Common myeloid progenitor, CD34-positive (primary cell): ENCODE measurements at regions not wholly inside any gene's neighbourhood (a gene's known extent, or its start where the extent isn't known, plus 50 kb on each side); places are given as distances from the start of the nearest gene placed in this dataset.

Experiments used
- CTCF ChIA-PET: fragments of 350-600 bp; sonication (Branson Sonifier 250); formaldehyde crosslinking; loops from one replicate; lab custom pipeline; 2021; ENCODE audit warnings: antibody characterized with exemption; lab: Charles Lee
- POLR2A ChIA-PET: fragments of 350-600 bp; sonication (Branson Sonifier 250); formaldehyde crosslinking; loops from one replicate; lab custom pipeline; 2021; ENCODE audit warnings: antibody characterized with exemption; lab: Charles Lee
- DNase-seq, 3 donors: peaks; one replicate each; pipeline versions ENCODE4 v3.0.0 to v3.0.0-alpha.2; 2013
- H3K27ac ChIP-seq, 2 experiments: 1 replicate in 1 of 2; 2 replicates in 1 of 2; pipeline ENCODE4 v1.7.0; 2013; ENCODE audit warnings: inconsistent platforms in 2 of 2, low read length in 2 of 2, mild to moderate bottlenecking in 2 of 2, low read depth in 1 of 2, moderate library complexity in 1 of 2; ENCODE audit not compliant: severe bottlenecking in 2 of 2, insufficient read depth in 1 of 2, poor library complexity in 1 of 2
- H3K27me3 ChIP-seq, 5 experiments: replicated peaks in 2 of 5; 1 replicate in 3 of 5; 2 replicates in 2 of 5; pipeline versions ENCODE4 v1.6.1 to v1.7.0; 2013; ENCODE audit warnings: low read length in 4 of 5, mild to moderate bottlenecking in 2 of 5, moderate library complexity in 2 of 5, inconsistent platforms in 1 of 5; ENCODE audit not compliant: insufficient read depth in 5 of 5, control insufficient read depth in 4 of 5
- H3K36me3 ChIP-seq, 4 experiments: 1 replicate in 2 of 4; 2 replicates in 2 of 4; pipeline versions ENCODE4 v1.6.1 to v1.7.0; 2013; ENCODE audit warnings: low read length in 3 of 4, control low read depth in 1 of 4, mild to moderate bottlenecking in 1 of 4; ENCODE audit not compliant: control insufficient read depth in 4 of 4, insufficient read depth in 4 of 4
- H3K4me1 ChIP-seq, 4 experiments: 1 replicate in 3 of 4; 2 replicates in 1 of 4; pipeline versions ENCODE4 v1.6.1 to v1.7.1; 2013; ENCODE audit warnings: low read length in 3 of 4, mild to moderate bottlenecking in 3 of 4, control low read depth in 1 of 4, inconsistent platforms in 1 of 4, moderate library complexity in 1 of 4; ENCODE audit not compliant: control insufficient read depth in 4 of 4, insufficient read depth in 4 of 4; ENCODE audit errors: control extremely low read depth in 1 of 4
- H3K4me3 ChIP-seq, 7 experiments: 1 replicate in 4 of 7; 2 replicates in 3 of 7; pipeline versions ENCODE4 v1.5.1 to v1.7.0; 2013; ENCODE audit warnings: mild to moderate bottlenecking in 7 of 7, low read length in 6 of 7, moderate library complexity in 6 of 7, inconsistent platforms in 2 of 7, low read depth in 2 of 7, control low read depth in 1 of 7; ENCODE audit not compliant: insufficient read depth in 4 of 7, control insufficient read depth in 1 of 7; ENCODE audit errors: extremely low read depth in 1 of 7
- H3K9me3 ChIP-seq, 5 experiments: 1 replicate in 4 of 5; 2 replicates in 1 of 5; pipeline versions ENCODE4 v1.6.1 to v1.7.1; 2013; ENCODE audit warnings: low read length in 4 of 5, mild to moderate bottlenecking in 2 of 5, inconsistent platforms in 1 of 5, low read depth in 1 of 5, moderate library complexity in 1 of 5; ENCODE audit not compliant: control insufficient read depth in 4 of 5, insufficient read depth in 2 of 5; ENCODE audit errors: control extremely low read depth in 1 of 5
- WGBS: methylation state at CpG from one replicate; pipeline ENCODE4 v1.1.5; 2013; ENCODE audit not compliant: insufficient coverage; 5-methylcytosine and 5-hydroxymethylcytosine counted together

DNA sequence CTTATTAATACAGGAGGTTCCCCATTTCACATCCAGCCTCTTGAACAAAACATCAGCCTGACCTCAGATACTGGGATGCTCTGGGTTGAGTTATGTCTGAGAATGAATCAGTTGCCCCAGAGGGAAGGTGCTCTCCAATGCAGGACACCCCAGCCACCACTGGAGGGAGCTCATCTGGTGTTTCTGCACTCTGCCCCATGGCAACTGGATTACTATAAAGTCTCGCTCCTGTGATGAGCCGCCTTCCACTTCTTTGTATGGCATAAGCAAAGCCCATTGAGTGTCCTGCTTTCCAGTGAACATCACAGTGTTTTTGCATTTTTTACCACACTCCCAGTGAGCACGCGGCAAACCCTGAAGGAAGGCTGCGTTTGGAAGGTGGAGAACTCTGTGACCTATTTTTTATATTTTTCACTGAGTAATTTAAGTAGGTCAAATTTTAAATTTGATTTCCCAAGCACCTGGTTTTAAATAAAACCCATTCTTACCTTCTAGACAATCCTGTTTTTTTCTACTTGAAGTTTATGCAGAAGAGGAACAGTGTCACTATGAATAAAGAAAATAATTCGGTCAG is 176.9 kb upstream of the WWC1 start:
- WGBS = 92% methylated on average over 2 of the region's 6 CpGs
- no peaks in the 10 kb centered on the region for H3K9me3 ChIP-seq
- ChIA-PET POLR2A (no interaction called here), CTCF (interaction anchor here (0.6 to 2.3 kb wide), 6 partner anchors 9 to 102 kb away, joined by 3 to 6 read pairs (median 4); no protein-coding TSS in a partner anchor)
- DNase-seq = peak; percentile 23 to 65 (median 63)
- no peak overlapping the region for H3K4me3 ChIP-seq
- no peaks in the 10 kb centered on the region for H3K27me3 ChIP-seq
- H3K4me1 ChIP-seq = peaks cover 0 to 9% (median 9%) of the 10 kb centered on the region in 4 experiments
- no peak overlapping the region for H3K27ac ChIP-seq
- no peaks in the 10 kb centered on the region for H3K36me3 ChIP-seq

DNA sequence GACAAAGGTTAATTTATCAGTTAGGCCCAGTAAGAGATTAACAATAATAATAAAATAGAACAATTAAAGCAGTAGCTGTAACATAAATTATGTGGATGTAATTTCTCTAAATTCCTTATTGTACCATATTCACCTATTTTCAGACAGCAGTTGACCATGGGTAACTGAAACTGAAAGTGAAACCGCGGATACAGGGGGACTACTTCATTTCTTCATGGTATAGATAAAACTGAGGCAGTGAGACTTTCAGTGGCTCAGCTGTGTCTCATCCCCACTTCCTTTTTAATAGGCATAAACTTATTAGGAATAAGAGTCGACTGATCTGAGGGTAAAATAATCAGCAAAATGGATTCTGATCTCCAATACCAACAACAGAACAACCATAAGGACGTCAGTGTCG is 174.0 kb upstream of the WWC1 start:
- Histone ChIP-seq H3K36me3 (no peaks in the 10 kb centered on the region), H3K27ac (no peak overlapping the region), H3K4me3 (no peak overlapping the region), H3K9me3 (no peaks in the 10 kb centered on the region), H3K4me1 (no peaks in the 10 kb centered on the region), H3K27me3 (no peaks in the 10 kb centered on the region)
- POLR2A ChIA-PET = no interaction called here
- WGBS = 98% methylated on average over 4 of the region's 5 CpGs
- CTCF ChIA-PET = interaction anchor here (1.2 kb wide), 1 partner anchor 8 kb away, joined by 3 read pairs; no protein-coding TSS in a partner anchor
- peak; percentile 3 to 44 (median 32) for DNase-seq

DNA sequence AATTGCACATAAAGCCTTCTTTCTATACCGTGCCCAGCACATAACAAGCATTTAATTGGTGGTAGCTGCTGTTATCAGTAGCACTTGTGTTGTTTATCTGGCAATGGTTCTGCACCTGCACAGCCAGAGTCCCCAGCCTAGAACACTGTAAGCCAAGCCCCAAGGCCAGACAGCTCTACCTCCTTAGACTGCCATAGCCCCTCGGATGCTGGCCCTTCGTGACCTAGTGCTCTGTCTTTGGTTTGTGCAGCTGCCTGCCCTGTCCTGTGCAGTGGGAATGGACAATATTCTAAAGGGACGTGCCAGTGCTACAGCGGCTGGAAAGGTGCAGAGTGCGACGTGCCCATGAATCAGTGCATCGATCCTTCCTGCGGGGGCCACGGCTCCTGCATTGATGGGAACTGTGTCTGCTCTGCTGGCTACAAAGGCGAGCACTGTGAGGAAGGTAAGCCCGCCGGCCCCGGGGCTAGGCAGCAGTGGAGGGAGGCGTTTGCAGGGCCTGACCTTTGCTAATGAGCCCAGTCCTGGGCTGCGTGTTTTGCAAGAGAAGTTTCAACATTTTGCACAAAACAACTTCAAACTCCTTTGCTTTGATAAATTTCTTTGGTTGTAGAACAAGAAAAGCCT is 173.3 kb upstream of the WWC1 start:
- CTCF ChIA-PET = interaction anchor here (1.2 to 1.6 kb wide), 2 partner anchors 8 to 22 kb away, joined by 3 read pairs; no protein-coding TSS in a partner anchor

DNA sequence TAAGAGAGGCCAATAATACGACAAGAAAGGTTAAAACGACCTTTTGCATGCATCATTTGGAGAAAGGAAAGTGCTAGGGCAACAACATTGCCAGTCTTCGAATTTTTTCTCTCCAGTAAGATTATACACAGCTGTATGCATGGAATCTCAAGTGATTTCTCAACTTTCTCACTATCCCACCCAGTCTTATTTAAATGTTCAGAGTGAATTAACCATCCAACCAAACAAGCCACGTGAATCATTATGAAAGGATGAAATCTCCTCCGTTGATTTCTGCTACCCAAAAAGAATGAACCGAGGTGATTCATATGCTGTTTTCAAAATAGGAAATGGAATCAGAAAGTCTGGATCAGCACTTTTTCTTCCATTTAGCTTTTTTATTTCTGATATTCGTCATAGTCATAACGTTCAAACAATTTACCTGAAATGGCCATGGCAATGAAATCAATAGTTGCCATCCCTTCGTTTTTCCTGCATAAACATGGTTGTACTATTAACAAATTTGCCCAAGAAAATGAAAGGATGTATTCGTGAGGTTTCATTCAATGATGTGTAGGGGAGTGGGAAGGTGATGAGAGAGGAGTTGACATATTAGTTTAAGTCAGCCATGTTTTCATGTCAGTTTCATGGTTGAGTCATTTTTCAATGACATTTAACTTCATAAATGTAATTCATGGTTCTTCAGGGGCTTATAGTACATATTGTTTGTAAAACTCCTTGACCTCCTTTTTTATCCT is 170.9 kb upstream of the WWC1 start:
- no peaks in the 10 kb centered on the region for H3K9me3 ChIP-seq
- no peak overlapping the region for H3K27ac ChIP-seq
- peaks cover 0 to 10% (median 2%) of the 10 kb centered on the region in 4 experiments for H3K4me1 ChIP-seq
- no peak overlapping the region for H3K4me3 ChIP-seq
- no peaks in the 10 kb centered on the region for H3K27me3 ChIP-seq
- no peak for DNase-seq
- POLR2A ChIA-PET = no interaction called here
- no peaks in the 10 kb centered on the region for H3K36me3 ChIP-seq
- WGBS = 92% methylated on average over 8 of the region's 10 CpGs
- CTCF ChIA-PET = interaction anchor here (0.7 to 1.4 kb wide), 2 partner anchors 14 to 19 kb away, joined by 3 read pairs; no protein-coding TSS in a partner anchor

More for the DNA sequence above, 173.3 kb upstream of the WWC1 start:
- H3K27ac ChIP-seq = no peak overlapping the region
- no peaks in the 10 kb centered on the region for H3K4me1 ChIP-seq
- H3K9me3 ChIP-seq = no peaks in the 10 kb centered on the region
- no peak overlapping the region for H3K4me3 ChIP-seq
- no peak for DNase-seq
- no peaks in the 10 kb centered on the region for H3K36me3 ChIP-seq
- WGBS = 95% methylated on average over 9 of the region's 16 CpGs
- POLR2A ChIA-PET = no interaction called here
- no peaks in the 10 kb centered on the region for H3K27me3 ChIP-seq

DNA sequence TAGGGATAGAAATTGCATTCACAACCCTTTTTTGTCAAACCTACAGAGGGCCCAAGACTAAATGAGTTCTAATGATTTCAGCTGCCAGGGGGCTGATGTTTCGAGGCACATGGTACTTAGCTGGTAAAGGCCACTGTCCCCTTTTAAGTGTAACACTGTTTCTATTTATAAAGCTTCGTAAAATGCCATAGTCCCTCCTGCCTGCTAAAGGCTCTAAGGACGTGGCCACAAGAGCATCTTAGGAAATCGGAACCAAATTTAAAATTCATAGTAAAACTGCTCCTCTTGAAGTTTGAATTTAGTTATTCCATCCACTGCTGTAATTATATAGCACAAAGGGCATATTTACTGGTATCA is 170.3 kb upstream of the WWC1 start:
- Histone ChIP-seq H3K27ac (no peak overlapping the region), H3K27me3 (no peaks in the 10 kb centered on the region), H3K9me3 (no peaks in the 10 kb centered on the region), H3K36me3 (no peaks in the 10 kb centered on the region), H3K4me1 (peaks cover 0 to 10% (median 2%) of the 10 kb centered on the region in 4 experiments), H3K4me3 (no peak overlapping the region)
- DNase-seq = no peak
- 100% methylated on average over 1 of the region's 4 CpGs for WGBS
- POLR2A ChIA-PET = no interaction called here
- CTCF ChIA-PET = interaction anchor here (0.7 to 0.8 kb wide), 2 partner anchors 13 to 45 kb away, joined by 3 read pairs; no protein-coding TSS in a partner anchor

DNA sequence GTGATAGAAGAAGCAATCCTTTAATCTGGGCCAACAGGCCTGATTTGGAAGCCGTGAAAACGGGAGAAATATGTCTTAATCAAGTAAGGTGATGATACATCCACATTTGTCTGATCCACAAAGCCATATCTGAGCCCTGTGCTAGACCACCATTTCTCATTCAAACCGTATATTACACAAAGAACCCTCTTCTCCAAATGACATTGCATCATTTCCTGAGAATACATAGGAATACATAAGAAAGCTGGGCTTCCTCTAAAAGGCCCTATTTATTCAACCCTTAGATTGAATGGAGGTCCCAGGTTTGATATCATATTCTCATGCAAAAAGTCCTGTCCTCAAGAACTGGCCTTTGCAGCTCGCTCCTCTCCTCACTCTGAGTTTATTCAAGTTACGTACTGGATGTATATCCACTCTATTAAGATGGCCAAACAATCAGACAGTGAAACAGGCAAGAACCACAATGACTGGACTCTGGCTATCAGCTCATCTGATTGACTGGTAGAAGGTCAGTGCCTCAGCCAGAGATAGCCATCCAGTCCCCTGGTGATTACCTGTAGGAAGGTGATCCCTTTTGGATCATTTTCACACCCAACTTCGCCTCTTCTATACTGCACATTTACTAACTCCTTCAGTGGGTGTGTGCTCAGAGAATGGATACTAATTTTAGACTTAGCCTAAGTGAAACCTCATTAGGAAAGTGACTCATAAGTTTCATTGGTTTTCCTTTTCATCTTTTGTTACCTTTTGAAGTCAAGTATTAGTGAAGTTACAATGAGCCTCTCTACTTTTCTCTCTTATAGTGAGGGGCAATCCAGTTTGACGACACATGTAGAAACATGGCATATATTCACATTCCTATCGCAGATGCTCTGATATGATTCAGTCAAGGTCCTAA is 167.6 kb upstream of the WWC1 start:
- Histone ChIP-seq H3K4me1 (peaks cover 0 to 10% (median 2%) of the 10 kb centered on the region in 4 experiments), H3K9me3 (no peaks in the 10 kb centered on the region), H3K27me3 (no peaks in the 10 kb centered on the region), H3K4me3 (peak overlapping the region in 1 of 7 experiments; percentile 13), H3K27ac (no peak overlapping the region), H3K36me3 (no peaks in the 10 kb centered on the region)
- ChIA-PET CTCF (interaction anchor here (0.7 to 1.4 kb wide), 2 partner anchors 9 to 12 kb away, joined by 3 to 4 read pairs; no protein-coding TSS in a partner anchor), POLR2A (no interaction called here)
- WGBS = 92% methylated on average over 6 of the region's 8 CpGs
- no peak for DNase-seq
